ENCODE measurements at regions not wholly inside any gene's neighbourhood (a gene's known extent, or its start where the extent isn't known, plus 50 kb on each side); places are given as distances from the start of the nearest gene placed in this dataset.

GRCh38 chr10:33808475-33808874 lies 474.0 kb upstream of the NRP1 start:
- no peak for DNase-seq

- DNase-seq: no peak
Measured at GRCh38 chr10:33807531-33808359, 473.3 kb upstream of the NRP1 start.

GRCh38 chr10:33805831-33806230 lies 471.4 kb upstream of the NRP1 start:
- DNase-seq: no peak

- DNase-seq: no peak
Measured at GRCh38 chr10:33804584-33804983, 470.1 kb upstream of the NRP1 start.

DNA sequence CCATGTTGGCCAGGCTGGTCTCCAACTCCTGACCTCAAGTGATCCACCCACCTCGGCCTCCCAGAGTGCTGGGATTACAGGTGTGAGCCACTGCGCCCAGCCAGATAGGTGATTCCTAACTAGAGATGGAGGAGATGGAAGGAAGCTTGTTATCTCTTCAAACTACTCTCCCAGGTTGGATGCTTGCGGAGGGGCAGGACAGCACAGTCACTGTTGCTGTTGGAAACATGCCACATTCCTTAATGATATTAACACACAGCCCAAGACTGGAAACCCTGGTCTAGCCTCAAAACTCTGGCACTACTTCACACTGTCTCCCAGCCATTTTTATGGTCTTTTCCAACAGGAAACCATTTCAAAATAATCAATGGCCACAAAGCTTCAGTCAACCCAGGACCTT lies 468.8 kb upstream of the NRP1 start:
- no peak for DNase-seq

DNA sequence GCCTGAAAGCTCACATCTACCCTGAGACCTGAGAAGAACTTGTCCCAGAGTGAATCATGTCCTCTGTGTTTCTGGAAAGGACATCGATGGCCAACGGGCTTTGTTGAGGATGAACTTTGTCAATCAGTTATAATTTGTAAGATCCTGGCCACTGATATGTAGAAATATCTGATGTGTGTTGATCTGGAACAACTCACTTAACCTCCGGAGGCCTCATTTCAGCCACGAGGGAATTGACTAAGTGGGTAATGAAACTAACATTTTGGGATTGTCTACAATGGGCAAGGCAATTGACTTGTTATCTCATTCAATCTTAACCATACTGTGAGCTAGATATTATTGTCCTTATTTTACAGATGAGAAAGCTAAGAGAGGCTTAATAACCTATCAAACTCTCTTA lies 468.1 kb upstream of the NRP1 start:
- DNase-seq: no peak

DNA sequence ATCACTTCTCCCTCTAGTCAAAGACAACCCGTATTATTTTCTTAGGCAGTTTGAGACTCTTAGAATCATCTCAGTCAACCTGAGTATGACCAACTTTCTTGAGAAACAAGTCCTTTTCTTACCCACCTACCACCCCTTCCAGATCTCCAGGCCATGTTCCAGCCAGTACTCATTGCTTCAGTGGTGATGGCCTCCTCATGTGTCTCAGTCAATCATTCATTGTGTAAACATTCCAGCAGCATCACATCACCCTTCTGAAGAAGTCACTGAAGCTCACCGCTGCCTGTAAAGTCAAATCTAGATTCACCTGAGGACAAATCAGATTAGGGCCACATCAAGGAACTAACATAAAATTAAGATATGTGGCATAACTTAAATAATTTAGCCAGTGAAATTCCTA lies 467.2 kb upstream of the NRP1 start:
- no peak for DNase-seq

GRCh38 chr10:33800986-33801385 lies 466.5 kb upstream of the NRP1 start:
- no peak for DNase-seq

DNA sequence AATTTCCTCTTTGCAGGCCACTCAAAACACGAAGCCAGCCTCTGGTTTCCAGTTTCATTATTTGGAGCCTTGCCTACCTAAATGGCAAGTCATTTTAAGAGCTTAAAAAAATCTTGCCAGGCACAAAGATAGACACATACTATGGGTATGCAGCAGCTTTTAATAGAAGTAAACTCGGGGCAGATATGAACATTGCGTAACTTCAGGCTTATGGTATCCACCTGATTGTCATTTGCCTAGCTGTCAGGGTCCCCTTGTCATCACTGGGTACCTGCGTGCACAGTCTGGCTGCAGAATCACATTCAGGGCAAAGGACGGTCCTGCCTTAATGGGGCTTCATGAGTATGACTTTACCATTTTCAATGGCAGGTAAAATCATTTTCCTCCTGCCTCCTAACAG lies 466.1 kb upstream of the NRP1 start:
- no peak for DNase-seq

DNA sequence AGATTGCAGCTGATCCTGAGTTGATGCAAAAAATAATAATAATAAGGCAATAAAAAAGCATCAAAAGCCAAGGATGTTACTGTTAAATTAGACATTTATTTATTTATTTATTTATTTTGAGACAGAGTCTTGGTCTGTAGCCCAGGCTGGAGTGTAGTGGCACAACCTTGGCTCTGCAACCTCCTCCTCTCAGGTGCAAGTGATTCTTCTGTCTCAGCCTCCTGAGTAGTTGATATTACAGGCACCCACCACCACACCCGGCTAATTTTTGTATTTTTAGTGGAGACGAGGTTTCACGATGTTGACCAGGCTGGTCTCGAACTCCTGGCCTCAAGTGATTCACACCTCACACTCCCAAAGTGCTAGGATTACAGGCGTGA lies 465.5 kb upstream of the NRP1 start:
- DNase-seq: no peak

GRCh38 chr10:33799281-33799943 lies 464.9 kb upstream of the NRP1 start:
- DNase-seq: no peak

GRCh38 chr10:33798754-33799153 lies 464.3 kb upstream of the NRP1 start:
- no peak for DNase-seq

DNA sequence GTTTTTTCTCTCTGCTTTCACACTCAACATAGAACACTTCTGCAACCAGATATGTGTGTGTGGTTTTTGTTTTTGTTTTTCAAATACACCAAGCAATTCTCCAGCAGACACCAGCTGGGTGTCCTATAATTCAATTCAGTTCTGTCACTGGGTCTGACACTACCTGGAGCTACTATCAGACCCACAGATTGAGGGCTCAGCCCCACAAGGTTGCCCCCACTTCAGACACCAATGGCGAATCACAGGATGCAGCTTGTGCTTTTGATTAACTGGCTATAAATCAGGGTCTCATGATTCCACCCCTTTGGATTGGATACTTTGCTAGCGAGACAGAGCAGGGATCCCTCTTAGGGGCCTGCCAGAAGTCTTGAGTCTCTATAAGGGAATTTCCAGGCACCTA lies 462.2 kb upstream of the NRP1 start:
- DNase-seq: no peak

DNA sequence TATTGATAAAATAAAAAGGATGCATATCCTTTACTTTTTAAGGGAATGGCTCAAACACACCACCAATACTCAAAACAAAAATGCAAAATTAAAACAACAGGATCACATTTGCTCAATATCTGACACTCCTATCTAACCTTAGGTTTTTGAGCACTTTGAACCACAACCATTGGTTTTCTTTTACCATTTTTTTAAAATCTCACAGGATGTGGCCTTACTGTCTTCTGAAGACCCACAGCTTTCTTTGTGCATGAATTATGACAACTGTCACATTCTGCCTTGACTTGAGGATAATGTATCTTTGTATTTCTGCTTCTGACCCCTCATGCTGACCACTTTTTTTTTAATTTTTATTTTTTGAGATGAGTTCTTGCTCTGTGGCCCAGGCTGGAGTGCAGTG lies 461.1 kb upstream of the NRP1 start:
- DNase-seq: no peak

DNA sequence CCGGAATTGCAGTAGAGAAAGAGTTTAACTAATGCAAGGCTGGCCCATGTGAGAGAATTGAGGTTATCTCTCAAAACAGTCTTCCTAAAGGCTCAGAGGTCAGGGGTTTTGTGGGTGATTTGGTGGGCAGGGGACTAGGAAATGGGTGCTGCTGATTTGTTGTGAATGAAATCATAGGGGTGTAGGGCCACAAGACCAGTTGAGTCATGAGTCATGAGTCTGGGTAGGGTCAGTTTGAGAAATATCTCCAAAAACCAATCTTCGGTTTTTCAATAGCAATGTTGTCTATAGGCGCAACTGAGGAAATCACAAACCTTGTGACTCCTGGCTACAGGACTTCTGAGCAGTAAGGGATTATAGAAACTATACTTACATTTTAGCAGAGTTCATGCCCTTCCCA lies 460.0 kb upstream of the NRP1 start:
- DNase-seq: no peak

DNA sequence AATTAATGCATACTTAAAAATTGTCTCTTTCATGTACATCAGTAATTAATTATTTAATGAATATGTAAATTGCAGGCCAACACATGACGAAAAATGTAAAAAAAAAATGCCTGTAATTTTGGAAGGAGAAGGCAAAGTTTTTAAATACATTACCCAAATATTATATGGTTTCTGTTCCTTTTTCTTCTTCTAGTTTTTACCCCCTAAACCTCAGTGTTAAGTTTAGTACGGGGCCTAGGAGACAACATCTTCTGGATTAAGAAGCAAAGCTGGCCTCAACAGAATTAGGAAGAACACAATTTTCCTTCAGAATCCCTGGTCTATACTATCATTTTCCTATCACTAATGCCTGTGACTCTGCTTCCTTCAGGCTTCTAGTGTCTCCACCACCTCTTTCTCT lies 459.3 kb upstream of the NRP1 start:
- no peak for DNase-seq

DNA sequence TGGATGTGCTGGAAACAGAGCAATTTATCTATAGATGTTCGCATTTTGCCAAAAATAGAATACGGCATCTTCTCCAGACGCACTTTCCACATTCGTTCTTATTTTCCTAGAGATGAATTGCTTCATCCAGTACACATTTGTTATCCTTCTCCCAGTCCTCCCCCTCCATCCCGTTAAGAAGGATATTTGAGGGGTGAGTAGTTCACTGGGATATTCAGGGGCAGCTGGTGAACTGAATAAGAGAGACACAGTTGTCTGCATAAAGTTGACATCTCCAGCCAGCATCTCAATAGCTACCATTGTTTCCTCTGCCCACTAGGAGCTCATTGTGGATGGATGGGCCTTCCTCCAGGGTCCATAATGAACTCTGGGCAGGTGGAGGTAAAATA lies 456.8 kb upstream of the NRP1 start:
- DNase-seq: no peak

DNA sequence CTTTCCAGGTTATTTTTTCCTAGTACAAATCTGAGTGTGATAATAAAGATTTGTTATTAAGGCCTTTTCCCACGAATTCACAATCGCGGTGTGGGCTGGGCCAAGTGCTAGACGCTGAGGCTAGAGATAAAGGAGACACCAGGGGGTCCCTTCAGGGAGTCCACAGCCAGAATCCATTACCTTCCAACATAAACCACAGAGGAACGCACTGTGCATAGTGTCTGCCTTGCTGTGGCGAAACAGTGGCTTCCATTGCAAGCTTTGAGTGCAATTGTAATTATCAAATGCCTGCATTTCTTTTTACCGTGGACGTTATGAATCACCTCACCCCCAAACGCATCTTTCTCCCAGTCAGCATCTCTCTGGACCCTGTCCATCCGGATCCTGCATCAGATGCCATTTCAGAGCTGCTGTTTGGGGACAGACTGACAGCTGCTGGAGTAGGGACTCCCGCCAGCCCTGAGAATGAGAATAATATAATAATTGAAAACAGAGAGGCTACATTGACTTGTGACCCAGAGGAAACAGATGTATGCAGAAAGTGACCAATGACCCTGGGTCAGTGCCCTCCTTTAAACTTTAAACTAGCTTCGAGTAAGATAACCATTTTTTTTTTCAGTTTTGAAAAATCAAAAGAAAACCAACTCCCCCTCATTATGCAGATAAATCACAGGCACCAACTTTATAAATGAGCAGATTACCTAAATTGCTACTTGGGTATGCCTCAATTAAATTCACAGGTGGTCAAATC lies 456.2 kb upstream of the NRP1 start:
- DNase-seq: no peak

- no peak for DNase-seq
Measured at GRCh38 chr10:33783557-33783956, 449.1 kb upstream of the NRP1 start.

DNA sequence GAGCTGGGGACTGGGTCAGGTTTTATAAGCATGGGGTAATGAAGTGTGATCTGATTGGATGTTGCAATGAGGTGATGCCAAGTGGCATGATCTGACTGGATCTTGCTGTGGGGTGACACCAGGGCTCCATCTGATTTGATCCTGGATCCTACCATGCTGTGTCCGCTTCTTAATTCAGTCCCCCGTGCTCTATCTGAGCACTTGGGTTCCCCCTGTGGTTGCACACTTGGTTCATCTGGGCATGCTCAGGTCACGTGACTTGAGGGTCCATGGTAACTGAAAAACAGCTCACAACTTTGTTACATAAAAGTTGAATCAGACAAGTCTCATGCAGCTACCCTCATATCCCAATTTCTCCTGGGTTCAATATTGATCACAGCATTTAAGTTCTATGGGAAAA lies 448.6 kb upstream of the NRP1 start:
- no peak for DNase-seq

GRCh38 chr10:33781606-33782395 lies 447.3 kb upstream of the NRP1 start:
- no peak for DNase-seq

DNA sequence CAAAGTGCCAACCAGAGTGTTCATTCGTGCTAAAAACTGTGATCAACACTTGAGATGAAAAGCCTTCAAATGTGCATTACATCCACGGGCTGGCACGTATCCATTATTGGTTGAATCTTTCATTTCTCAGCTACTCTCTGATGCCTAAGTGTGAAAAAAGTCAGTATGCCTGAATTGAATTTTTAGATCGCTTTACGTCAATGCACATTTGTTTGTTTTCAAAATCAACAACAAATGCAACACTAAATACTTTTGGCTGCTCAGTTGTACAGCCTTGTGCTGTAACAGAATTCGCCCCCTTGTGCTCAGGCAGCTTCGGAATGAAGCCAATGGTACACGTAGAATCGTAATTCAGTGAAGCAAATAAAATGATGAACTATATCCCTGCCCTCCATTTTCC lies 446.5 kb upstream of the NRP1 start:
- no peak for DNase-seq

DNA sequence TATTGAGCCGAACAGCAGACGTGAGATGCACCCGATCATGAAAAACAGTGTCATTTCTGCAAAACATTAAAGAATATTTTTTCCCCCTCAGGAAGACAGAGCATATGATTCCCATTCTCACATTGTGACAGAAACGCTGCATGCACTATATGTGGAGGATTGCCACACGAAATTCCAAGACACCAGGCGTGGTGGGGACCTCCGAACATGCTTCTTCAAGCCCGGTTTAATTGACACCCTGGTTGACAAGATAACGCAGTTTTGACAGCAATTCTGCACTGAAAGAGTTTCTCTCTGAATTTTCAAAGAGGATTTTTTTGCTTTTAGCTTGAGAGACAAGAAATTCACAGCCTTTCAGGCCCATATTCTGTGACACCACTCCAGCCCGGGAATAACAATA lies 442.8 kb upstream of the NRP1 start:
- no peak for DNase-seq
